NCI-H526 (cell line): ENCODE measurements at regions not wholly inside any gene's neighbourhood (a gene's known extent, or its start where the extent isn't known, plus 50 kb on each side); places are given as distances from the start of the nearest gene placed in this dataset.

Experiments
- DNase-seq, 2 experiments: peaks; one replicate each; lab custom pipeline; 2025; lab: John Stamatoyannopoulos, UW

DNA sequence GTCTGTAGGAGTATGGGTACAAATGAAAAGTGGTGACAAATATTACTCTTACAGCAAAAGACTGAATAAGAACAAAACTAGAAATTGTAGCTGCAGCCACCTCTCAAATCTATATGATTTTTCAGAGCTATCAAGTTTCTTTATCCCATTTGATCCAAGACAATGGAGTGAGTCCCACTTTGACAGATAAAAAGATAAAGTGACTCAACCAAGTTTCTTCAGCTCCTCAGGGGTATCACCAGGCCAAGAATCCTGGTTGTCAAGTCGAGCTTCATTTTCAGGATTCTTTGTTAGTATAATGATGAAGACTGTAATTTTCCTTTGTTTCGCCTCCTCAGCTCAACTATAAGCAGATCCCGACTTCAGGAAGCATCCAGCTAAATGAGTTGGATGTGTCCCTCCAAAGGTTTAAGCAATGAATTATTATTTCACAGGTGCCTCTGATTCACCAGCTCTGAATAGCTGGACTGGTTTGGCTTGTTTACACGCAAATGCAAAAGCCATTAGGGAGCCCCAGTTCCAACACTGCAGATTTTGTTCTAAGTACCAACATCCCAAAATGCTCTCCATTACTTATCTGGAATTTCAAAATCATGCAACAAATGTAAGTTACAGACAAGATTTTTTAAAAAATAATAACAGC, 238.9 kb downstream of the MAFB start:
- DNase-seq, result no peak

DNA sequence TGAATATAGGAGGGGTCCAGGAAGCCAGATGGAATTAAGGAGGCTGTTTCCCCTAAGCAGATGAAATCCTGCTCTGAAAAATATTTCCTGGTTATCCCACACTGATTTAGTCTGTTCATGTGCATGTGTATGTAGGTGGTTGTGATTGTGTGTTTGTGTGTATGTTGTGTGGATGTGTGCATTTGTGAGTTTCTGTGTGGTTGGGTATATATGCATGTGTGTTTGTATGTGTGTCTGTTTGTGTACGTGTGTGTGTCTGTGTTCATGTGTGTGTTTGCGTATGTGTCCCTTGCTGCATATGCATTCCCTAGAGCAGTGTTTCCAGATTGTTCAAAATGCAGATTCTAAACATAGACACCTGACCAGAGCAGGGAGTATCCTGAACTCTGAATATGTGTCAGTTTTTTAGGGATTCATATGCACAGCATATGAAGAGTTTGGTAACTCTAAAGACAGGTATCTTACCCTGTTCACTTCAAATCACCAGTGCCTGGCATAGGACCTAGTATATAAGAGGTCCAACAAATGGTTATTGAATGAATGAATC, 239.8 kb downstream of the MAFB start:
- no peak for DNase-seq

DNA sequence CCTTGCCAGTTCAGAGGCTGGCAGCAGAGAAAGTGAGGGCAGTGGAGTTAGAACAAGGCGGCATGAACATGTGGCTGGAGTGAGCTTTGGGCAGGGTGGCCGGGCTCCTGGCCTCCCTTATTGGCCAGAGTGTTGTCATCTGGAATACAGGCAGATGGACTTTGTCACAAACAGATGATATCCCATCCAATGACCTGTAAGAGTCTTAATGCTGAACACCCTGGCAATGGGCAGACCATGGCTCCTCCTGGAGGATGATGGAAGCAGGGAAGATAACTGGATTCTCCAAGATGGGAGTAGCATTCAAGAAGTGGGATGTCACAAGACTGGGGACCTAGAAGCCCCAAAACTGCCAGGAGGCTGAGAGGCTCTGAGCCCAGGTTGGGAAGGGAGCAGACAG, 242.1 kb downstream of the MAFB start:
- no peak for DNase-seq

DNA sequence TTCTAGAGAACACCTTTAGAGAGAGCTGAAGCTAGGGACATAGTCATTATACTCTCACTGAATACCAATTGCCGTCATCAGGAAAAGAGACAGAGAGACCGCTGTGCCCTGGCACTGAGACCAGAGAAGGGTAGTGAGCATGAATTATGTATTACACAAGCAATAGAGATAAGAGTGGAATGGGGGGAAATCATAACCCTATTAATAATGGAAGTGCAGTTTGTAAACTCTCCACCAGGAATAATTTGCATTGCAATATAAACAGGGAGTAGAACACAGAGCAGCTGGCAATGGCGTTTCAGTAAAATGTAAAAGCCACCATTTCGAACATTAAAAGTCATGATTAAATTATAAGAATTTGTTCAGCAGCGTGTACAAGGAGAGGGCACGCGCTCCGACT, 244.5 kb downstream of the MAFB start:
- DNase-seq, result no peak

DNA sequence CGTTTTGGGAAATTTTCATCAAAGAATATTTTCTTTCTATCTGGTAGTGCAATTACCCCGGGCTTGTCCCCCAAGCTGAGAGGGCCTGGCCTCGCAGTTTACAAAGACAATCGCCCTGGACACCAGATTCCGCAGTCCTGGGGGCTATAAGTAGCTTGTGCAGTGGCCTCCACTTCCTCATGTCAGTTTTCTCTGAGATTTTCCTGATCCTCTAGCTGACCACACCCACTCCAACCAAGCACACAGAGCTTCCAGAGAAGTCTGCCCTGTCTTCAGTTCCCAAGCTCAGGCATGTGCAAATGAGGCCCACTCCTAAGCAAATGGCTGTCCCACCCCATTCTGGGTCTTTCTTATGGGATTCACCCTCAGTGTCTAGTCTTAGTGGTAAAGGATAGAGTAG, 245.3 kb downstream of the MAFB start:
- no peak for DNase-seq

DNA sequence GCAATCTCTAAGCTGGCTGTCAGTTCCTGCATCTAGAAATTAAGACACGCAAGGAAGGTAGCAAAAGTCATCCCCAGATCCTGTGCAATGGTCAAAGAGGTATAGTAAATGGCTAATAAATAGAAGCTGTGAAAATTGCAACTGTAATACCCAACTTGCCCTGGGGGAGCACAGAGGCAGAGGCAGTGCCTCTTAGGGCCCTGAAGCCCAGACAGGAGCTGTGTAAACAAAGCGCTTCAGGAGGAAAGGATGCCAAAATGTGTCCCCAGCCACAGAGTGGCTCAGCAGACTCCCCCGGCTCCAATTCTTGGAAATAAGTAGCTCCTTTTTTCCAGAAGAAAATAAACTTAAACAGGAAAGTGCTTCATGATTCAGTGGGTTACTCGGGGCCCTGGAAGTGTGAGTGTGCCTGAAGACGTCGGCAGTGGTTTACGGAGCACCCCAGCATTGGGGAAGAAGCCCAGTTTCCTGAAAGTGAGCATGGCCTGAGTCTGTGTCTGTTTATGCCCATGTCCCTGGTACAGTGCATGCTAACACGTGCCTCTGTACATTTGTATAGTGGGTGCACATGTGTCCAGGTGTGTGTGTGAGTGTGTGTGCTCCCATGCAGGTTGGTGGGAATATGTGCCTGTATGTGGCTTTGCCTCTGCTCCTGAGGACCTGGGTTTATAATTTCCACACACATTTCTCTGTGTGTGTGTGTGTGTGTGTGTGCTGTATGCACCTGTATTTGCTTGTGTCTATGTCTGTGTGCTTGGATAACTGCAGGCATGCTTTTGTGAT, 246.7 kb downstream of the MAFB start:
- peak in 1 of 2 experiments; percentile 12 for DNase-seq

DNA sequence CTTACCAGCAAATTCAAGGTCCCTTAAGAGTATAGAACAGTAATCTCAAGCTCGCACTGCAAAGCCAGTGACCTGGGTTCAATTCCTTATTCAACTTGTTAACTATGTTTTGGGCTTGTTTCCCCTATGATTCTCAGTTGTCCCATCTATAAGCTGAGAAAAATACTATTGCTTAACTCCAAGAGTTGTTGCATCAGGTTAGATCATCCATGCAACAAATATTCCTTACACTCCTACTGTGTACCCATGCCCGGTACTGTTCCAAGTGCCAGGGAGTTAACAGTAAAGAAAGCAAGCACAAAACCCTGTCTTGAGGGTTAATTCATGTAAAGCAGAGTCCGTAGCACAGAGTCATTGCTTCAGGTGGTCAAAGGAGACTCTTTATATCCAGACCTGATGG, 247.3 kb downstream of the MAFB start:
- DNase-seq, result no peak

DNA sequence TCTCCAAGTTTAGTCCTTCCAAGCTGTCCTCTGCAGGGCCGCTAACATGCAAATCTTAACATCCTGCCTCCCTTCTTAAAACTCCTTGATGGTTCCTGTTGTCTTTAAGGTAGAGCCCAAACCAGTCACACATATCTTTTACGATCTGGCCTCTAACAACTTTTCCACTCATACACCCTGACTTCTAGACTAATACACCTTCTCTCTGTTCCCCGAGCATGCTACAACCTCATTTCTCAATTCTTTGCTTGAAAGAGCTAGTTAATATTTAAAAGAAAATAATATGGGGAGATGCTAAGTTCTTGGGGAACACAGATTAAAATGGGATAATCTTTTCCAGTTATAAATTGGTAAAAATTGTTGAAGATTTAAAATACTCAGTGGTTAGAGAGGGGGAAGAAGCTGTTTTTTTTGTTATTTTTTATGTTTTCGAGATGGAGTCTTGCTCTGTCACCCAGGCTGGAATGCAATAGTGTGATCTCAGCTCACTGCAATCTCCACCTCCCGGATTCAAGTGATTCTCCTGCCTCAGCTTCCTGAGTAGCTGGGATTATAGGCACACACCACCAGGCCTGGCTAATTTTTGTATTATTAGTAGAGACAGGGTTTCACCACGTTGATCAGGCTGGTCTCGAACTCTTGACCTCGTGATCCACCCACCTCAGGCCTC, 250.7 kb downstream of the MAFB start:
- no peak for DNase-seq

DNA sequence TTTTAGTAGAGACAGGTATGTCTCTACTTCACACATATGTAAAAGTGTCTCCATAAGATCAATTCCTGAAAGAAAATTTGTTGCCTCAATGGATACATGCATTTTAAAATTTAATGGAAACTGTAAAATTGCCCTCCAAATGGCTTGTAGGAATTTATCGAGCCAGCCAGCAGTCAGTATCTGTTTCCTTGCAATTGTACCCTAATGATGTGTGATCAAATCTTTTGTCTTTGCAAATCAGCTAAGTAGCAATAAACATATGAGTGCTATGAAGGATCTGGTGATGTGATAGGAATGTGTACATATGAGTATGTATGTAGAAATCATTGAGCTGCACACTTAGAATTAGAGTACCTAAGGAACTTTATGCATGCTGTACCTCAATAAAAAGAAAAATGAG, 253.0 kb downstream of the MAFB start:
- no peak for DNase-seq

DNA sequence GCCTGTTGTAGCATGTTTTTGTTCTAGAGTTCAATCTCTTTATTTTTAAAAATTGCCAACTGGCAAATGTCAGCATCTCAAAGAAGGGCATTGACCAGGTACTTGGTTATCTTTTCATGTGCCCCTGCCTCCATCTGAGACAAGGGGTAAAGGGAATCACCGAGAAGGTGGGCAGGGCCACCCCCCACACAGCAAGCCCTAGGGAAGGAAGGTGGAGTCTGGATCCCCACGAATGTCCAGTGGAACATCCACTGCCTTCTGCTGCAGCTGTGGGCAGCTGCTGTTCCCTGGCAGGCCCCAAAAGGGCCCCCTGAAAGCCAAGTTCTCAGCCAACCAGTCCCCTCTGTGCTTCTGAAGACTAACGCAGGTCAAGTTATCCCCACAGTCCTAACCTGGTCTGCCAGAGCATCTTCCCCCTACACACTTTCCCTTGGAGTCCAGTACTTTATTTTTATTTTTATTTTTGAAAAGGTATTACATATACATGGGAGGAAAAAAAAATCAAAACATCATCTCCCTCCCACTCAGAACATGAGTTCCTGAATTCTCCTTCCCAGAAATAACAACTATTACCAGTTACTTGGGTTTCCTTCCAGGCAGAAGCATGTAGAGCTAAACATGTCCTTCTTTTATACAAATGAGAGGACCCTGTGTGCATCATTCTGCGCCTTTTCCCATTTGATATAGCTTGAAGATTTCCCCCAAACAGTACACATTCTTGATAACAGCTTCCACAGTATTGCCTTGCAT, 253.7 kb downstream of the MAFB start:
- no peak for DNase-seq

DNA sequence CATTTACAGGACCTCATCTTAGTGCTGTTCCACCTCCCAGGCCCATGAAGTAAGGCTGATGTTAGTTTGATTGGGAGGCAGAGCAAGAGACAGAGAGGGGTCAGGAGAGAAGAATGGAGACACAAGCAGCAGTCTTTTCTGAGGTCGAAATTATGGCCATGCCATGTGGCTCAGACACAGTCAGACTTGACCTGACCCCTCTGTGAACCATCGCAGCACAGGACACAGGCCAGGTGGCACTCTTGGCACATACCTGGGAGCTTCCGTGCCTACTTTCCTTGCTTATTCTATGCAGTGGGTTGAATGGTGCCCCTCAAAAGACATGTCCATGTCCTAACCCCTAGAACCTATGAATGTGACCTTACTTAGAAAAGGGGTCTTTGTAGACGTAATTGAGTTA, 254.9 kb downstream of the MAFB start:
- DNase-seq, result no peak

DNA sequence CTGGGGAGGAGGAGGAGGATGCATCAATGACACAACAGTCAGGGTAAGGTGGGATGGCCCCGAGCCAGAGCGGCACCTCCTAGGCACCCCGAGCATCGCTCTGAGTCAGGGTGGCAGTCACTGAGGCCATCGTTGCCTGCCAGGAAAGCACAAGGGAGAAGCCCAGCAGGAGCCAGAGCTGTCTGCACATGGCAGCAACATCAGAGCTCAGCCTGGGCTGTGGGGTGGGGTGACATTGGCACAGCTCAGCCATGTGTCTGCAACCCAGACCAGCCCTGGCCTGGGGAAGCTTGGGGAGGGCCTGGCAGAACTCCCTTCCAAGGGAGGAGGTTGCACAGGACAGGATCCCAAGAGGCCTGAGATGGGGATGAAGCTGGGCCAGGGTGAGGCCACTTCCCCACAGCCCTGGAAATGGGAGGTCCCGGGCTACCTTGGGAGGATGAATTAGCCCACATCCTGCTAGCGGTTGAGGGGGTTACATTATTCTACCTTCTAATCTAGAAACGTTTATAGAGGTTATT, 255.6 kb downstream of the MAFB start:
- DNase-seq, result no peak

DNA sequence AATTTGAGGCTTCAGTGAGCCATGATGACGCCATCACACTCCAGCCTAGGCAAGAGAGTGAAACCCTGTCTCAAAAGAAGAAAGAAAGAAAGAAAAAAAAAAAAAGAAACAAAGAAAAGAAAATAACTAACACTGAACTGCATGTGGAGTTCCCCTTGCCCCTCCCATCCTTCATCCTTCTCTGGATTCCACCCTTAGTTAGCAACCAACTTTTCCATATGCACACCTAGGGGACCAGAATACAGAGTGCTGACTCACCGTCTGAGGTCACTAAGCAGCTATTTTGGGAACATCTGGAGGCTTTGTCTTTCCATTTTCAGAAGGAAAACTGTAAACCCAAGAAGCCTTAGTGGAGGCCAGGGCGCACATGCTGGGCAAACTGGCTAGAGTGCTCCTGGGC, 257.4 kb downstream of the MAFB start:
- no peak for DNase-seq

DNA sequence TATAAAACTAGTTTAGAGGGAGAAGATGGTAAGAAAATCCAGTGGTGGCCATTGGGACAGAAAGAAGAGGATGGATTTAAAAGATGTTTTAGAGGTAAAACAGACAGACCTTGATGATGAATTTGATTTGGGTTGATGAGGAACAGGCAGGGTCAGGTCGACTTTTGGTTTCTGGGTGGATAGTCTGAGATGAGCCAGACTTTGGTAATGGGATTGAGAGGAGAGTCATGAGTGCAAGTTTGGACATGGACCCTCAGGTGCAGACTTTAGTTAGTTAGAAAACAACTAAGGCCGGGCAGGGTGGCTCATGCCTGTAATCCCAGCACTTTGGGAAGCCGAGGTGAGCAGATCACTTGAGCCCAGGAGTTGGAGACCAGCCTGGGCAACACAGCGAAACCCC, 257.9 kb downstream of the MAFB start:
- no peak for DNase-seq

DNA sequence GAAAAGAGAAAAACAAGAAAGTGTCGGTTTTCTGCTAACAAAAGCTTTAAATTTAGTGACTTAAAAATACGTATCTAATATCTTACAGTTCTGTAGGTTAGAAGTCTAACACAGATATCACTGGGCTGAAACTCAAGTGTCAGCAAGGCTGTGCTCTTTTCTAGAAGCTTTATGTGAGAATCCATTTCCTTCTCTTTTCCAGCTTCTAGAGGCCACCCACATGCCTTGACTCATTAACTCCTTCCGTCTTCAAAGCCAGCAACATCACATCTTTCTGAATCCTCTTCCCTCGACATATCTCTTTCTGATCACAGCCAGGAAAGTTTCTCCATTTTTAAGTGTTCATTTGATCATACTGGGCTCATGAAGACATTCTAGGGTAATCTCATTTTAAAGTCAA, 262.0 kb downstream of the MAFB start:
- no peak for DNase-seq

DNA sequence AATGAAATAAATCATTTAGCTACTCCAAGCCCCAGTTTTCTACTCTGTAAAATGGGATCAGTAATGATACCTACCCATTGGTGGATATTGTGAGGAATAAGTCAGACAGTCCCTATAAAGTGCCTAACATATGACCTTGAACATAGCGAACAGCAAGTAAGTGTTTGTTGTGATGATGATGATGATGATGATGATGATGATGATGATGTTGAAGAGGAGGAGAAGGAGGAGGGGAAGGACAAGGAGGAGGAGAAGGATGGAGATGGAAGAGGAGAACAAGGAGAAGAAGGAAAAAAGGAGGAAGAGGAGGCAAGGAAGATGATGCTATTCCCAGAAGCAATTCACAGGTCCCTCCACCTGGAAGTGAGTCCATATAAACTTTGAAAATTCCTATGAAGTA, 264.3 kb downstream of the MAFB start:
- no peak for DNase-seq

DNA sequence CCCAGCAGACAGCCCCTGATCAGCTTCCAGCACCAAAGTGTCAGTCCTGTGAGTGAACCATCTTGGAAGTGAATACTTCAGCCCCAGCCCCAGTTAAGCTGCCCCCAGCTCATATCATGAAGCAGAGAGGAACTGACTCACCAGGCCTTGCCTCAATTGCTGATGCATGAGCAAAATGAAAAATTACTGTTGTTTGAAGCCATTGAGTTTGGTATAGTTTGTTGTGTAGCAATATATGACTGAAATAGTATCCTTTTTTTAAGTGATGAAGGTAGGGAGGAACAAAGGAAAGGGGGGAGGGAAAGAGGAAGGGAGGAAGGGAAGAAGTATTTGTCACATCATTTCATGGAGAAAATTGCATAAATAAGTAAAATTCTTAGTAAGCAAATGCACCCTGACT, 266.4 kb downstream of the MAFB start:
- DNase-seq, result no peak

DNA sequence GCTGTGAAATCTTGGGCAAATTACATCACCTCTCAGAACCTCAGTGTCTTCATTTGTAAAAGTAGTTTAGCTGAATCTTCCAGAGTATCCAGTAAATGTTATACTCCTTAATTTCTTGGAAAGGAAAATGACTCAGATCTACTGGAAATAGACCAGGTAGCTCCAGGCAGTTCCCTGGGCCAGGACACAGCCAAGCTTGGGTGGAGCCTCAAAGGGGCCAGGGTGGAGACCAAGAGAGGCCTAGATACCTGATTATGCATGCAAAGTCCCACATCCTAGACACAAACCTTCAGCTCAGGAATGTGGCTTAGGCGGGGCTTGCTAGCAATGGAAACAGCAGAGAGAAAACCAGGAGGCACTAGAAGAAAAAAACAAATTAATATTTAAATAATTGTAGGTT, 272.8 kb downstream of the MAFB start:
- DNase-seq, result no peak

DNA sequence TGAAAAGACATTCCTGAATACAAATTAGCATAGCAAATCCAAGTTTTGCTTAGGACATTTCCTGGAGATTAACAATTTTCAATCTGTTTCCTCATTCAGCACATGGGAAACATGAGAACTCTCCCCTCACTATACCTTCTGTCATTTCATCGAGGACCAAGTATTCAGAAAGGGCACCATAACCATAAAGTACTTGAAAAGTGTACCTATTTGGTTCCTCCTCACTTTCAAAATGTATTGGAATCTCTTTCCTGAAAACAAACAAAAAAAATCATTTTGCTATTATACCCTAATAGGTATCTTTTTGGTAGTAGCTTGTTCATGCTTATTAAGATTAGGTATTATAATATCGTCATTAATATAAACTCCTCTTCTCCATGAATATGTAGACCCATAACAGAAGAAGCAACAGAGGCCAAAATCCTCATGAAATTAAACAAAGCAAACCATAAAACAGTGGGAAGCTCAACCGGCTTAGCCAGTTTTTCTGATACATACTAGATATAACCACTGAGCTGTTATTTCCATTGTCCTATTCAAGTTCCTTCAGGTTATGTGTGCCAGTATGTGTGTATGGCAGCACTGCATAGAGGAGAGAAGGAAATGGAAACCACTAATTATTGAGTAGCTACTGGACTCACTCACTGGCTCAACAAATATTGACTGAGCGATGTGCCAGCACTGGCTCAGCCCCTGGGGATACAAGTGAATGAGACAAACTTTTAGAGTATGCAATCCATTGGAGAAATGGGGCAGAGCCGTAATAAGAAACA, 274.0 kb downstream of the MAFB start:
- DNase-seq, result peak; percentile 25 to 28

DNA sequence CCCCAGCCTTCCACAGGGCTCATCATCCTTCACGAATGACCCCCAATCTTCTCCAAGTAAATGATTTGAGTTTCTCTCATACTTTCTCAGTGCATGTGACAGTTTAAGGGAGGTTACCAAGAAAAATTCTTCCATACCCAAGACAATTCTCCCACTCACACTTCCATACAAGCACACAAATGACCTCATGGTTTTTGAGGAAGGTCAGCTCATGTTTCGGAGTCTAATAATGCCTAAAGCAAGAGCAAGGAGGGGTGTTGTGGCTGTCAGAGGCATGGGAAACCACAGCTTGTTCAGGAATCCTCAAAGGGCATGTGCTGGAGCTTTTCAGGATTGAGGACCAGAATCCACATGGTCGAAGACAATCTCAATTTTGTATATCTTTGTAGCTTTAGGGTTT, 279.0 kb downstream of the MAFB start:
- no peak for DNase-seq

DNA sequence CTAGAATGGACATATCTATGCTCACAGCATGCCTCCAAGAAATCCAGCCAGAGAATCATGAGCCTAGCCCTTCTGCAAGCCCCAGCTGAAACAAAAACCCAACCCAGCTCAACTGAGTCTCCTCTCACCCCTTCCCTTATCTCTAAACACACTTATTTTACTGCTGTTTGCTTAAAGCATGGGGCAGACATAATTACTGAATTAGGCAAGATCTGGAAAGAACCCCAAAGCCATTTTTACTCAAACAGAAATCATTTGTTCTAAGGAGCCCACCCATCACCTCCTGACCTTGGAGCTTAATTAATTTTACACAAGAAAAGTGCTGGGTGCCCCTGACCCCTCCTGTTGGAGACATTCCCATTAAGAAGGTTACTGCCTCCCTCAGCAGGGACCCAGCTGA, 291.6 kb downstream of the MAFB start:
- DNase-seq, result no peak
